ENCODE measurements at regions not wholly inside any gene's neighbourhood (a gene's known extent, or its start where the extent isn't known, plus 50 kb on each side); places are given as distances from the start of the nearest gene placed in this dataset.

GRCh38 chr9:78782858-78783257, 485.9 kb downstream of the PSAT1 start:
- Histone ChIP-seq H3K27me3 (ENCODE audit: control insufficient read depth in 2 of 2, insufficient read depth in 2 of 2, low read length in 2 of 2) (no peaks in the 10 kb centered on the region), H3K4me2 (ENCODE audit: insufficient read depth, low read length) (no peak overlapping the region), H3K9me3 (replicated peaks; ENCODE audit: control insufficient read depth, insufficient read depth, low read length) (no peaks in the 10 kb centered on the region), H3K27ac (ENCODE audit: insufficient read depth, low read depth, low read length) (no peak overlapping the region), H3K4me3 (replicated peaks in 1 of 3; ENCODE audit: insufficient read depth in 1 of 3, low read depth in 1 of 3, low read length in 3 of 3) (no peak overlapping the region), H4K20me1 (replicated peaks; ENCODE audit: control insufficient read depth, extremely low read depth, insufficient read depth, low read length) (no peaks in the 10 kb centered on the region), H3K36me3 (ENCODE audit: control insufficient read depth in 2 of 2, extremely low read depth in 1 of 2, insufficient read depth in 2 of 2, low read length in 2 of 2) (no peaks in the 10 kb centered on the region), H3K9me1 (replicated peaks; ENCODE audit: control insufficient read depth, extremely low read depth, insufficient read depth, low read length) (no peaks in the 10 kb centered on the region), H3K79me2 (ENCODE audit: control insufficient read depth, insufficient read depth, low read length) (no peaks in the 10 kb centered on the region), H3K9ac (replicated peaks; ENCODE audit: extremely low read depth, insufficient read depth, low read length) (no peak overlapping the region), H2AFZ (ENCODE audit: low read depth, low read length) (no peak overlapping the region), H3K4me1 (ENCODE audit: control insufficient read depth, extremely low read depth, insufficient read depth, low read length) (peaks cover 11% of the 10 kb centered on the region)
- DNase-seq (ENCODE audit: low read depth, low spot score) (no peak), FAIRE-seq (no peak)
- CTCF ChIA-PET: no interaction called here
- POLR2A ChIA-PET: no interaction called here
- dilution Hi-C loops (cut with MboI; ENCODE audit: extremely low pct_ligation_motif_present, low sequenced_read_pairs) (no loop called here), intact Hi-C loops (cut with micrococcal nuclease) (no loop called here)
- TF ChIP-seq POLR2A (IDR thresholded peaks at IDR 0.05; ENCODE audit: low read depth, low read length): no peak
- TF ChIP-seq MYC (IDR thresholded peaks at IDR 0.05; ENCODE audit: low read depth, low read length): no peak
- no peak for TF ChIP-seq MAX (IDR thresholded peaks at IDR 0.05; ENCODE audit: insufficient read depth, insufficient read length)
- TF ChIP-seq EZH2 (IDR thresholded peaks at IDR 0.05; ENCODE audit: borderline replicate concordance, low read depth, low read length, severe bottlenecking): no peak
- TF ChIP-seq FOS (IDR thresholded peaks at IDR 0.05; ENCODE audit: borderline replicate concordance, insufficient read depth, low read length): no peak
- TF ChIP-seq GATA2 (IDR thresholded peaks at IDR 0.05; ENCODE audit: insufficient read depth, insufficient read length, low read depth, low read length): no peak
- no TSS peak for BruUV-seq (replicated peaks)

GRCh38 chr9:78783743-78784142, 486.8 kb downstream of the PSAT1 start:
- DNase-seq (ENCODE audit: low read depth, low spot score) (no peak), FAIRE-seq (no peak)
- H3K4me1 ChIP-seq (ENCODE audit: control insufficient read depth, extremely low read depth, insufficient read depth, low read length): peaks cover 11% of the 10 kb centered on the region
- TF ChIP-seq CTCF (IDR thresholded peaks at IDR 0.05; ENCODE audit: extremely low read depth in 1 of 2, insufficient read depth in 1 of 2, low read depth in 1 of 2, low read length in 2 of 2) (peak; percentile 6 to 13), MYC (IDR thresholded peaks at IDR 0.05; ENCODE audit: low read depth, low read length) (no peak)
- no TSS peak for BruUV-seq (replicated peaks)
- ChIA-PET POLR2A (no interaction called here), CTCF (no interaction called here)
- no peak overlapping the region for H3K9ac ChIP-seq (replicated peaks; ENCODE audit: extremely low read depth, insufficient read depth, low read length)
- H3K4me3 ChIP-seq (replicated peaks in 1 of 3; ENCODE audit: insufficient read depth in 1 of 3, low read depth in 1 of 3, low read length in 3 of 3): no peak overlapping the region
- no peaks in the 10 kb centered on the region for H3K36me3 ChIP-seq (ENCODE audit: control insufficient read depth in 2 of 2, extremely low read depth in 1 of 2, insufficient read depth in 2 of 2, low read length in 2 of 2)
- H3K27ac ChIP-seq (ENCODE audit: insufficient read depth, low read depth, low read length): no peak overlapping the region
- H3K4me2 ChIP-seq (ENCODE audit: insufficient read depth, low read length): no peak overlapping the region
- dilution Hi-C loops (cut with MboI; ENCODE audit: extremely low pct_ligation_motif_present, low sequenced_read_pairs) (no loop called here), intact Hi-C loops (cut with micrococcal nuclease) (no loop called here)
- H3K27me3 ChIP-seq (ENCODE audit: control insufficient read depth in 2 of 2, insufficient read depth in 2 of 2, low read length in 2 of 2): no peaks in the 10 kb centered on the region
- H3K9me3 ChIP-seq (replicated peaks; ENCODE audit: control insufficient read depth, insufficient read depth, low read length): no peaks in the 10 kb centered on the region
- no peaks in the 10 kb centered on the region for H3K9me1 ChIP-seq (replicated peaks; ENCODE audit: control insufficient read depth, extremely low read depth, insufficient read depth, low read length)
- H3K79me2 ChIP-seq (ENCODE audit: control insufficient read depth, insufficient read depth, low read length): no peaks in the 10 kb centered on the region
- no peak overlapping the region for H2AFZ ChIP-seq (ENCODE audit: low read depth, low read length)
- no peaks in the 10 kb centered on the region for H4K20me1 ChIP-seq (replicated peaks; ENCODE audit: control insufficient read depth, extremely low read depth, insufficient read depth, low read length)
